SH-SY5Y (cell line): ENCODE measurements at regions not wholly inside any gene's neighbourhood (a gene's known extent, or its start where the extent isn't known, plus 50 kb on each side); places are given as distances from the start of the nearest gene placed in this dataset.

Experiments used
- GATA2 ChIP-seq: IDR thresholded peaks from 2 replicates; pipeline ENCODE4 v1.6.1; 2011; ENCODE audit warnings: mild to moderate bottlenecking, low read depth, low read length
- GATA3 ChIP-seq: IDR thresholded peaks from 2 replicates; pipeline ENCODE4 v1.6.1; 2011; ENCODE audit warnings: low read depth, mild to moderate bottlenecking, low read length, moderate library complexity

DNA sequence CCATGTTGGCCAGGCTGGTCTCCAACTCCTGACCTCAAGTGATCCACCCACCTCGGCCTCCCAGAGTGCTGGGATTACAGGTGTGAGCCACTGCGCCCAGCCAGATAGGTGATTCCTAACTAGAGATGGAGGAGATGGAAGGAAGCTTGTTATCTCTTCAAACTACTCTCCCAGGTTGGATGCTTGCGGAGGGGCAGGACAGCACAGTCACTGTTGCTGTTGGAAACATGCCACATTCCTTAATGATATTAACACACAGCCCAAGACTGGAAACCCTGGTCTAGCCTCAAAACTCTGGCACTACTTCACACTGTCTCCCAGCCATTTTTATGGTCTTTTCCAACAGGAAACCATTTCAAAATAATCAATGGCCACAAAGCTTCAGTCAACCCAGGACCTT lies 468.8 kb upstream of the NRP1 start:
- no peak for TF ChIP-seq GATA2
- no peak for TF ChIP-seq GATA3
